Lower leg skin (tissue), 3 donors: ENCODE measurements at regions not wholly inside any gene's neighbourhood (a gene's known extent, or its start where the extent isn't known, plus 50 kb on each side); places are given as distances from the start of the nearest gene placed in this dataset.

Experiments used
- CTCF ChIP-seq, 3 donors: fragments of 450-650 bp; IDR thresholded peaks; one replicate each; pipeline ENCODE4 v1.5.1; 2016; ENCODE audit warnings: antibody characterized with exemption in 3 of 3, mild to moderate bottlenecking in 3 of 3, moderate library complexity in 2 of 3
- POLR2A ChIP-seq, 2 donors: fragments of 450-650 bp; IDR thresholded peaks; one replicate each; pipeline ENCODE4 v1.6.1; 2016 to 2017; ENCODE audit warnings: antibody characterized with exemption in 2 of 2, mild to moderate bottlenecking in 1 of 2, moderate library complexity in 1 of 2

- TF ChIP-seq POLR2A (IDR thresholded peaks at IDR 0.05) (no peak), CTCF (IDR thresholded peaks at IDR 0.05) (no peak)
These were observed 555.0 kb upstream of the ADGRB3 start for GRCh38 chr6:68080074-68080473.
